ENCODE measurements at regions not wholly inside any gene's neighbourhood (a gene's known extent, or its start where the extent isn't known, plus 50 kb on each side); places are given as distances from the start of the nearest gene placed in this dataset.

GRCh38 chr19:30745476-30745985 is 373.3 kb downstream of the ZNF536 start:
- TF ChIP-seq CTCF (conservative IDR thresholded peaks at IDR 0.05 in 1 of 2, IDR thresholded peaks at IDR 0.05 in 1 of 2; ENCODE audit: low read depth in 1 of 2, low read length in 2 of 2) (no peak), EZH2 (IDR thresholded peaks at IDR 0.05; ENCODE audit: low read length, missing control alignments) (no peak)

All from fibroblast of lung (primary cell).